Activated T-helper 17 cell treated with anti-CD3 and anti-CD28 coated beads, Interleukin-2, amount 50 U/mL, for 72 hours (primary cell): ENCODE measurements at regions not wholly inside any gene's neighbourhood (a gene's known extent, or its start where the extent isn't known, plus 50 kb on each side); places are given as distances from the start of the nearest gene placed in this dataset.

ENCODE experiments used
- ATAC-seq: fragments of 150-1000 bp; cut with Tn5 transposase; replicated peaks from 2 replicates; pipeline ENCODE4 v1.10.0; 2021; ENCODE audit warnings: mild to moderate bottlenecking, moderate library complexity
- H3K27ac Mint-ChIP-seq: one replicate; pipeline ENCODE4 v1.8.0; 2022; ENCODE audit warnings: mixed read lengths
- H3K27me3 Mint-ChIP-seq: one replicate; pipeline ENCODE4 v1.8.0; 2022; ENCODE audit warnings: mixed read lengths
- H3K36me3 Mint-ChIP-seq: one replicate; pipeline ENCODE4 v1.8.0; 2022; ENCODE audit warnings: low read depth, mild to moderate bottlenecking, mixed read lengths
- H3K4me1 Mint-ChIP-seq: one replicate; pipeline ENCODE4 v1.8.0; 2022; ENCODE audit warnings: mixed read lengths
- H3K4me3 Mint-ChIP-seq: one replicate; pipeline ENCODE4 v1.8.0; 2022; ENCODE audit warnings: mild to moderate bottlenecking, mixed read lengths
- H3K9me3 Mint-ChIP-seq: one replicate; pipeline ENCODE4 v1.8.0; 2022; ENCODE audit warnings: mixed read lengths

DNA sequence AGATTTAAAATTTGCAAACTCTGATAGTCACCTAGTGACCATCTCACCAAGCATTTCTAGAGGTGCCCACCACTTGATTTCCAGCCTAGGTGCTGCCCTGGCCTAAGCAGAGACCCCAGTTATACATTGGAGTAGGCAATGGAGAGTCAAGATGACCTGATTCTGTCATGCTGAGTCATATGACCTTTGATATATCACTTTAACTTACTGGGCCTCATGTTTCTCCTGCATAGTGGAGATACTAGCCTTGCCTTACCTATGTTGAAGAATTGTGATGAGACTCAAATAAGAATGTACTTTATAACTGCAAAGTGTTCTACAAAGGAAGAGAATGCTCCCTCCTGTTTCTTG lies 75.5 kb upstream of the XCR1 start:
- ATAC-seq = peak; percentile 40
- peaks cover 22% of the 10 kb centered on the region for H3K4me1 Mint-ChIP-seq

DNA sequence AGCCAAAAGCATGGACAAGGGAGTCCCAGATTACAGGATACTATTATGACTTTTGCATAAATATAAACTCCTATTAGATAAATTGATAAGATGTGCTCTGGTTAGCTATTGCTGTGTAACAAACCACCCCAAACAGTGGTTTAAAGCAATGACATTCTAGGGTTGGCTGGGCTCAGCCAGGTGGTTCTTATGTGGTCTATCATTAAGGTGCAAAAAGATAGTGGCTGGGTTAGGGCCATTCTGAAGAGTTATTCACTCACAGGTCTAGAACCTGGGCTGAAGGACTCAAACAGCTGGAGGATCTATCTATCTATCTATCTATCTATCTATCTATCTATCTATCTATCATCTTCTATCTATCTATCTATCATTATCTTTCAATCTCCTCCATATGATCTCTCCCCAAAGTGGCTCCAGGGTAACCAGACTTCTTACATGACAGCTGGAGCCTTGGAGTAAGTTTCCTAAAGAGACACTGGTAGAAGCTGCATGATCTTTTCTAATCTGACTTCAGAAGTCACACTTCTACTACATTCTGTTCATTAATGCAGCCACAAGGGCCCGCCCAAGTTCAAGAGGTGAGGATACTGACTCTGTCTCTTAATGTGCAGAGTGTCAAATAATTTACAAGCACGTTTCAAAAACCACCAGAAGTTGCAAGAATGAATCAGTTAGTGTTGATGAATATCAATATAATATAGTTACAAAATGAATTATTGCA lies 74.9 kb upstream of the XCR1 start:
- peaks cover 26% of the 10 kb centered on the region for H3K4me1 Mint-ChIP-seq
- H3K4me3 Mint-ChIP-seq = no peak overlapping the region
- ATAC-seq = no peak
- peaks cover 4% of the 10 kb centered on the region for H3K9me3 Mint-ChIP-seq
- H3K36me3 Mint-ChIP-seq = no peaks in the 10 kb centered on the region
- H3K27me3 Mint-ChIP-seq = peaks cover 8% of the 10 kb centered on the region
- H3K27ac Mint-ChIP-seq = no peak overlapping the region

More for the DNA sequence above, 75.5 kb upstream of the XCR1 start:
- Mint-ChIP-seq H3K36me3 (no peaks in the 10 kb centered on the region), H3K9me3 (peaks cover 4% of the 10 kb centered on the region), H3K4me3 (no peak overlapping the region), H3K27me3 (peaks cover 8% of the 10 kb centered on the region), H3K27ac (no peak overlapping the region)

DNA sequence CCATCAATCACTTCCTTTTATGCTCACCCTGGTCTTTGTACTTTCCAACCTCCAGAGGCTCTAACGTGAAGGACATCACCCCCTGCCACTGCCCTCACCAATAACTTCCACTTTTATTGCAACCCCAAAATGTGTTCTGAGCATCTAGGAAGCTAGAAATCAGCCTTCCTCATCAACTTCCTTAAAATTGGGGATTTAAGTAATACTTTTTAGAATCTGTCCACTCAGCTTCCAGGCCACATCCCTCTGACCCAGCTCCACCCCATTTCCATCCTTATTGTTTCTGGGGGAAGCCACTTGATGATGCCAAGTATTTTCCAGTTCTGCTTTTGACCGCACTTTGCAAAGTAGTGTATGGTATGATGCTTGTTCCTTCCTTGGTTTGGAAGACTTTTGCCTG lies 73.5 kb upstream of the XCR1 start:
- no peak for ATAC-seq
- Mint-ChIP-seq H3K4me1 (peaks cover 29% of the 10 kb centered on the region), H3K36me3 (no peaks in the 10 kb centered on the region), H3K27me3 (peaks cover 8% of the 10 kb centered on the region), H3K9me3 (peaks cover 4% of the 10 kb centered on the region), H3K4me3 (no peak overlapping the region), H3K27ac (no peak overlapping the region)

DNA sequence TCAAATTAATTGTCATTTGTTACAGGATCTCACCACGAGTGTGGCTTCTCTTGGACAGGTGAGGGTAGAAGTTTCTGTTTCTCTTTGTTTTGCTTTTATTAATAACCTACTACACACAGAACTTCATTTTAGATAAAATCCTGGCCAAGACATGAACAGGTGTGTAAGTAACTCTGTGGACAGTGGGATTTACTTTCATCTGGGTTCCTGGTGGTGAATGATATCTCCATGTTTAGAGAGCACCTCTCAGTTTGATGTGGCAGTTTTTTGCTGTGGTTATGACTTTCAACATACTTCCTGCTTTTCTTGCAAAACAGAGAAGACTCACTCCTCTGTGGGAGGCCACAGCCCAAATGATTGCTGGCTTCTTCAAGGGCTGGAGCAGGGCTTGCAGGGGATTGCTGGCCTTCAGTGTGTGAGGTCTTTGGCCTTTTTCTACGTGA lies 71.1 kb upstream of the XCR1 start:
- ATAC-seq = peak; percentile 79
- Mint-ChIP-seq H3K27me3 (peaks cover 8% of the 10 kb centered on the region), H3K4me1 (peaks cover 29% of the 10 kb centered on the region), H3K27ac (peak overlapping the region; percentile 94), H3K9me3 (peaks cover 4% of the 10 kb centered on the region), H3K36me3 (no peaks in the 10 kb centered on the region), H3K4me3 (peak overlapping the region; percentile 71)

DNA sequence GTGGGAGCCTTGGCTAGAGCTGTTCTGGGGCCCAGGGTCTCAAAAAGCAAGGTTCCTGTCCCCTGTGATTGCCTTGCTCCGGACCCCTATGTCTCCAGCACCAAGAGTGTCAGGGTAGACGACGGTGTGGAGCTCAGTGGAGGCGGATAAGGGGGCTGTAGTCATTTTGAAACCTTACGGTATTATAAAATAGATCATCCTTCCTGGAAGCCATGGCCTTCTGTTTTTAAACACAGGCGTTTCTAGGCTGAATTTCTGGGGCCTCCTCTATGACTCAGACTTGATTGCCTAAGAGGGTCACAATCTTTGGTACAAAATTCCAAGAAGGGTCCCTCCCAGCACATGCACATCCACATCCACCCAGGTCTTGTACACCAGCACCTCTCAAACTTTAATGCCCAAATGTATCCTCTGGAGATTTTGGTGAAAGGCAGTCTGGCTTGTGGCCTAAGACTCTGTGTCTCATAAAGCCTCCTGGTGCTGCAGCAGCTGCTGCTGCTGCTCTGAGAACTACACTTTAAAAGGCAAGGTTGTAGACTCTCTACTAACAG lies 70.5 kb upstream of the XCR1 start:
- peak; percentile 81 for ATAC-seq
- Mint-ChIP-seq H3K9me3 (peaks cover 4% of the 10 kb centered on the region), H3K27ac (peak overlapping the region; percentile 94), H3K4me1 (peaks cover 29% of the 10 kb centered on the region), H3K36me3 (no peaks in the 10 kb centered on the region), H3K4me3 (peak overlapping the region; percentile 71), H3K27me3 (peaks cover 8% of the 10 kb centered on the region)

DNA sequence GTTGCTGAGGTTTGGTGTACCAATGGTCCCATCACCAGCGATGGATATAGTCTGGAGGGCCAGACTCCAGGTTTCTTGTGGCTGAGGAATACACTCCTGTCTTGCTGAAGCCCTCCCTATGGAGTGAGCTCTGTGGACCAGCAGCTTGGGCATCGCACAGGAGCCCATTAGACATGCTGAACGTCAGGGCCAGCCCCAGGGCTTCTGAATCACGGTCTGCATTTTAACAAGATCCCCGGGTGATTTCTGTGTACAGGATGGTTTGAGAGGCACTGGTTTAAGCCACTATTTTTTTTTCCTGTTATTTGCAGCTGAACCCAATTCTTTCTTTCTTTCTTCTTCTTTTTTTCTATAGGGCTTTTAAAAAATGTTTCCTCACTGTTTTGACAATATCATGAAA lies 69.5 kb upstream of the XCR1 start:
- H3K27ac Mint-ChIP-seq = peak overlapping the region; percentile 94
- peaks cover 29% of the 10 kb centered on the region for H3K4me1 Mint-ChIP-seq
- no peaks in the 10 kb centered on the region for H3K9me3 Mint-ChIP-seq
- no peak for ATAC-seq
- peak overlapping the region; percentile 71 for H3K4me3 Mint-ChIP-seq
- H3K36me3 Mint-ChIP-seq = no peaks in the 10 kb centered on the region
- peaks cover 8% of the 10 kb centered on the region for H3K27me3 Mint-ChIP-seq

DNA sequence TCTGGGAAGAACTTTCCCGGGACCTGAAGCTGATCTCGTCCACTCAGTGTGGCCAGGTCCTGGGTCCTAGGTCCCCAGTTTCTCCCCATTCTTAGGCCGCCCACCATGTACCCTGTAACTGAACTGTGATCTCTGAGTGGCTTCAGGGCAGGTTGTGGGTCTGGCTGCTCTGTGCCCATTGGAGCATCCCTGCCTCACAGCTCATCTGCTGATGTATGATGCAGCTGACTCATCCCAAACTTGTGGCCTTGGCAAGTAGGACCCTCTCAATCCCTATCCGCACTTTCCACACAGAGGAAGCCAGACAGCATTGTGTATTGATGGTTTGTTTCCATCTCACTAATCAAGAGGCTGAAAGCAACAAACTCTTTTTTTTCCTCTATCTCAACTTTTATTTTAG lies 69.1 kb upstream of the XCR1 start:
- H3K27me3 Mint-ChIP-seq = peaks cover 8% of the 10 kb centered on the region
- no peaks in the 10 kb centered on the region for H3K36me3 Mint-ChIP-seq
- H3K4me3 Mint-ChIP-seq = no peak overlapping the region
- ATAC-seq = no peak
- peak overlapping the region; percentile 94 for H3K27ac Mint-ChIP-seq
- H3K9me3 Mint-ChIP-seq = no peaks in the 10 kb centered on the region
- H3K4me1 Mint-ChIP-seq = peaks cover 29% of the 10 kb centered on the region

DNA sequence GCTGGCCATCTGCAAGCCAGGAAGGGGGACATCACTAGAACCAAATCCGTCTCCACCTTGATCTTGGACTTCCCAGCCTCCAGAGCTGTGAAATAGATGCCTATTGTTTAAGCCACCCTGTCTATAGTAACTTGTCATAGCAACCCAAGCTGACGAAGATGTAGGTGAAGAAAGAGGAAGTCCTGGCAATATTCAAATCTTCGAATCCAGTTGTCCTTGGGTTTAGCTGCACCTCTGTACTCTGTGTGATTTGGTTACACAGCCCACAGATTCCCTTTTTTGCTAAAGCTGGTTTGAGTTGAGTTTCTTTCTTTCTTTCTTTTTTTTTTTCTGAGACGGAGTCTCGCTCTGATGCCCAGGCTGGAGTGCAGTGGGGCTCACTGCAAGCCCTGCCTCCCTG lies 68.0 kb upstream of the XCR1 start:
- H3K27ac Mint-ChIP-seq = no peak overlapping the region
- peaks cover 31% of the 10 kb centered on the region for H3K4me1 Mint-ChIP-seq
- peaks cover 6% of the 10 kb centered on the region for H3K27me3 Mint-ChIP-seq
- H3K36me3 Mint-ChIP-seq = no peaks in the 10 kb centered on the region
- no peak for ATAC-seq
- no peak overlapping the region for H3K4me3 Mint-ChIP-seq
- no peaks in the 10 kb centered on the region for H3K9me3 Mint-ChIP-seq

DNA sequence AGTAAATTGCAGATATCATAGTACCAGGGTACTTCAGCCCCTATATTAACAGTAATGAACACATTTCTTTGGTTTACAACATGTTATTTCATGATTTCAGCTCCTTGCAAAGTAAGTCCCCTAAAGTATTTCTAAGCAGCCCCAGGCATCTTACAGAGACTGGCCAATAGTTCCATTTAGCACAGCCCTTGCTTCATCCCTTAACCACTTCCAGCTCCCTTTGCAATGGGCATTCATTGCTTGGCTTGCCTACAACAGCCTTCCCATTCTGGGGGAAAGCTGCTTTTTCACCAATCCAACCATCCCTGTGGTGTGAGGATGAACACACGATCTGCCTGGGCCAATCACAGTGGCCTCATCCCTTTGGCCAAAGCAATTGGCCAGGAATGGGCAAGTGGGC lies 67.2 kb upstream of the XCR1 start:
- ATAC-seq = no peak

DNA sequence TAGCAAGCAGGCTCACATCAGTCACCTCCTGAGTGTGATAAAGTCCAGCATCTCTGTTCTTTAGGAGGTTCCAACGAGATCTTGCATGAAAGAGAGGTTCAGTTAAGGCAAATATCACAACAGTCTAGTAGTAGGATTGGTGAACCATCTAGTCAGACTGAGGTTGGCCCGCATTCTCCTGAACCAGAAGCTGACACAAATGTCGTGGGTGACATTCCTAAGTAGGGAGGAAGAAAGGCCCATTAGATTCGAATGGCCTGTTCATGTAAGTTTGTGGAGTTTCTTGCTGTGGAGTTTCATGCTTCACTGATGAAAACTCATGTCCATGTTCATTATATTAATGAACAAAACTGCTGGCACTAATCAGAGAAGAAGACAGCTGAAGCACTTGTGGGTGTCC lies 66.7 kb upstream of the XCR1 start:
- Mint-ChIP-seq H3K4me1 (peaks cover 29% of the 10 kb centered on the region), H3K9me3 (no peaks in the 10 kb centered on the region), H3K36me3 (no peaks in the 10 kb centered on the region), H3K4me3 (no peak overlapping the region), H3K27me3 (no peaks in the 10 kb centered on the region), H3K27ac (no peak overlapping the region)
- no peak for ATAC-seq

More for the DNA sequence above, 67.2 kb upstream of the XCR1 start:
- H3K36me3 Mint-ChIP-seq = no peaks in the 10 kb centered on the region
- H3K27me3 Mint-ChIP-seq = peaks cover 3% of the 10 kb centered on the region
- H3K4me1 Mint-ChIP-seq = peaks cover 29% of the 10 kb centered on the region
- H3K27ac Mint-ChIP-seq = no peak overlapping the region
- no peaks in the 10 kb centered on the region for H3K9me3 Mint-ChIP-seq
- H3K4me3 Mint-ChIP-seq = no peak overlapping the region

DNA sequence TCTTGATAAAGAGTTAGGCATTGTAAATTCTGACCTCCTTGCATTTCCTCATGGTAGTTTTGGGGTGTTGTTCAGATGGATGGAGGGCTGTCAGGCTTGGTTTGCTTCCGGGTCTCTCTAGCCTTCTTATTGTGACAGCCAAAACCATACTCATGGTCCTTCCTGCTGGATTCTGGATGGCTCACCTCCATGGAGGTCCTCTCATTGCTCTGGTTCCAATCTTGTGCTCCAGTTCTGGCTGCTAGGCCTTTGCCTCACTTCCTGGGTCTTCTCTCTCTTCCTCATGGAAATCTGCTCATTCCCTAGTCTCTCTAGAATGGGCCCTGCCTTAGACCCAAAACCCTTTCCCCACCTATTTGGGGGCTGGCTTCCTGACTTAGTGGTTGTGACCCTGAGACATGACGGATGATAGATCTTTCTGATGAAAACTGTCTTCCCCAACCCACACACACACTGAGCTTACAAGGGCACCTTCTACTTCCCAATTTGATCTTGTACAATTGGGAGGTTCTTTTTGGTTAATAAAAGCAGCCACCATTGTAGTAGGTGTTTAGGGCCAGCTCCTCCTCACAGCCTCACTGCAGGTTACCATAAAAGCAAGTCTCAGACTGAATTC lies 66.2 kb upstream of the XCR1 start:
- no peak for ATAC-seq
- H3K36me3 Mint-ChIP-seq = no peaks in the 10 kb centered on the region
- no peaks in the 10 kb centered on the region for H3K9me3 Mint-ChIP-seq
- peaks cover 26% of the 10 kb centered on the region for H3K4me1 Mint-ChIP-seq
- no peak overlapping the region for H3K27ac Mint-ChIP-seq
- H3K4me3 Mint-ChIP-seq = no peak overlapping the region
- no peaks in the 10 kb centered on the region for H3K27me3 Mint-ChIP-seq

DNA sequence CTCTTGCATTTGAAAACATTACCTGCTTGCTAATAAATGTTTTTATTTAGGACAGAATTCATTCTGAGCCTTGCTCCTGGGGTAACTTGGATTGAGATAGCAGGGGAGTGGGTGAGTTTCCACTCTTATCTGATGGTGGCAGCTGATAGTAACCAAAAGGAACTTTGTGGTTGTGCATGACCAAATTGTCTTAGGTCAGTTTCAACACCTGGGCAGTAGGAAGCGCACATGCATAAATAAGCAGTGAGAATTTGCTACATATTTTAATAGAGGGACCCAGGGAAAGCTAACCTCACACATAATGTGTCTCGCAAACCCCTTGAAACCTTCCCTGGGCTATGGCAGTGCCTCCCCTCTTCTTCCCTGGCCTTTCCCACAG lies 65.4 kb upstream of the XCR1 start:
- H3K4me1 Mint-ChIP-seq = peaks cover 19% of the 10 kb centered on the region
- no peak overlapping the region for H3K27ac Mint-ChIP-seq
- H3K9me3 Mint-ChIP-seq = no peaks in the 10 kb centered on the region
- H3K27me3 Mint-ChIP-seq = no peaks in the 10 kb centered on the region
- ATAC-seq = no peak
- H3K36me3 Mint-ChIP-seq = no peaks in the 10 kb centered on the region
- no peak overlapping the region for H3K4me3 Mint-ChIP-seq

DNA sequence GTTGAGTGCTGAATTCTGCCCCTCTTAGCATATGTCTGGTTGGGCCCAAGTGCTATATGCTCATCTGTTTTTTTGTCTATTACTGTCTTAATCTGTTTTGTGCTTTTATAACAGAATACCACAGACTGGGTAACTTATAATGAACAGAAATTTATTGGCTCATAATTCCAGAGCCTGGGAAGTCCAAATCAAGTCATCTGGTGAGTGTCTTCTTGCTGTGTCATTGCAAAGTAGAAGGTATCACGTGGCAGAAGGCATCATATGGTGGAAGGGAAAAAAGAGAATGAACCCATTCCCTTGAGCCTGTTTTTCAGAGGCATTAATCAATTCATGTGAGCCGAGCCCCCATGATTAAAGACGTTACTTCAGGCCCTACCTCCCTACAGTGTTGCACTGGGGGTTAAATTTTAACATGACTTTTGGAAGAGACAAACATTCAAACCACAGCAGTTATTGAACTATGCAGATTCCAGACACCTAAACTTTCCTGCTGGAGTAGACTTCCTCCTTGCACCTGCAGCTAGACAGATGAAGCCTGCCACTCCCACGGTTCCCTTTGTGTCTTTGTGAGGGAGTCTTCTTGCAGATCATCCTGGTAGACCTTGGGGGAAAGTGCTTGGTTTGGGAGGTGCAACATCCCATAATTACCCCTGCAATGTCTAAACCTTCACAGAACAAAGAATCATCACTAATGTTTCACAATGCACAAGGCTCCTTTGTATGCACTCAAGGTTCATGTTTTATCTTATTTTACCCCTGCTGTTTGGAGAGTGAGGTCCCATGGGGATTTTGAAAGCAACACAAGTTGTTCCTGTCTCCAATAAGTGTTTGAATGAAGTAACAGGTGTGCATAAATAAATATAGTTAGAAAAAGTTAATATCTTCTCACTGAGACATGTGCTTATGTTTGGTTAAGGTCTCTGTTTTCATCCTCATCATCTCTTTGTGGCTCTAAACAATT lies 64.7 kb upstream of the XCR1 start:
- H3K27ac Mint-ChIP-seq = no peak overlapping the region
- H3K4me3 Mint-ChIP-seq = no peak overlapping the region
- H3K9me3 Mint-ChIP-seq = no peaks in the 10 kb centered on the region
- peaks cover 14% of the 10 kb centered on the region for H3K4me1 Mint-ChIP-seq
- ATAC-seq = no peak
- H3K36me3 Mint-ChIP-seq = no peaks in the 10 kb centered on the region
- peaks cover 3% of the 10 kb centered on the region for H3K27me3 Mint-ChIP-seq

DNA sequence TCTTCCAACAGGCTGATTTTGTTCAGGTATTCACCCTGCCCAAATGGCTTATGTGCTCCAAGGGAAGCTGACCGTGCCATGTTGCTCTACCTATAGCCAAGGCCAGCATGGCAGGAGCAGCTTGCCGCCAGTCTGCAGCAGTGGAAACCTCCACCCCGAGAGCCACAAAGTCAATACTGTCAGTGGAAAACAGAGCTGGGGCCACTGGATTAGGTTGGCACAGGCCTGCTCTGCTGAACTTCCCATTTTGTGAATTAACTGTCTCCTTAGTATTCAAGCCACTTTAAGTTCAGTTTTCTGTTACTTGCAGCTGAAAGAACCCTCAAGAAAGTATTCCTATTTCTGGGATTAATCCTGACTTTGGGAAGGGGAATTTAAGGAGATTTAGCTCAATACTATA lies 63.8 kb upstream of the XCR1 start:
- peaks cover 13% of the 10 kb centered on the region for H3K4me1 Mint-ChIP-seq
- no peak for ATAC-seq
- H3K36me3 Mint-ChIP-seq = no peaks in the 10 kb centered on the region
- no peak overlapping the region for H3K4me3 Mint-ChIP-seq
- peaks cover 3% of the 10 kb centered on the region for H3K27me3 Mint-ChIP-seq
- no peak overlapping the region for H3K27ac Mint-ChIP-seq
- H3K9me3 Mint-ChIP-seq = no peaks in the 10 kb centered on the region
